ENCODE measurements at regions not wholly inside any gene's neighbourhood (a gene's known extent, or its start where the extent isn't known, plus 50 kb on each side); places are given as distances from the start of the nearest gene placed in this dataset.

GRCh38 chr4:156633847-156634246, 337.8 kb downstream of the PDGFC start:
- DNase-seq (ENCODE audit: low spot score, unreplicated experiment) = no peak
- no peaks in the 10 kb centered on the region for H3K36me3 Mint-ChIP-seq (ENCODE audit: insufficient read depth)
- H3K27ac Mint-ChIP-seq = no peak overlapping the region
- H3K4me3 Mint-ChIP-seq (ENCODE audit: low read depth) = no peak overlapping the region
- H3K4me1 Mint-ChIP-seq (ENCODE audit: low read depth) = no peaks in the 10 kb centered on the region
- H3K27me3 Mint-ChIP-seq = no peaks in the 10 kb centered on the region
- H3K9me3 Mint-ChIP-seq (ENCODE audit: low read depth) = peaks cover 11% of the 10 kb centered on the region
- no peak for TF ChIP-seq CTCF (IDR thresholded peaks at IDR 0.05; ENCODE audit: unreplicated experiment)

- peaks cover 18% of the 10 kb centered on the region for H3K9me3 Mint-ChIP-seq (ENCODE audit: low read depth)
- no peak for TF ChIP-seq CTCF (IDR thresholded peaks at IDR 0.05; ENCODE audit: unreplicated experiment)
- no peak overlapping the region for H3K4me3 Mint-ChIP-seq (ENCODE audit: low read depth)
- H3K27ac Mint-ChIP-seq = no peak overlapping the region
- DNase-seq (ENCODE audit: low spot score, unreplicated experiment) = no peak
- H3K27me3 Mint-ChIP-seq = no peaks in the 10 kb centered on the region
- H3K4me1 Mint-ChIP-seq (ENCODE audit: low read depth) = no peaks in the 10 kb centered on the region
- no peaks in the 10 kb centered on the region for H3K36me3 Mint-ChIP-seq (ENCODE audit: insufficient read depth)
These were observed 342.7 kb downstream of the PDGFC start for GRCh38 chr4:156628858-156629257.

- H3K36me3 Mint-ChIP-seq (ENCODE audit: insufficient read depth) = no peaks in the 10 kb centered on the region
- no peak for TF ChIP-seq CTCF (IDR thresholded peaks at IDR 0.05; ENCODE audit: unreplicated experiment)
These were observed 348.2 kb downstream of the PDGFC start for GRCh38 chr4:156623376-156623775.

GRCh38 chr4:156620786-156621185, 350.8 kb downstream of the PDGFC start:
- Mint-ChIP-seq H3K4me1 (ENCODE audit: low read depth) (no peaks in the 10 kb centered on the region), H3K9me3 (ENCODE audit: low read depth) (no peaks in the 10 kb centered on the region), H3K36me3 (ENCODE audit: insufficient read depth) (no peaks in the 10 kb centered on the region), H3K27me3 (no peaks in the 10 kb centered on the region), H3K27ac (no peak overlapping the region), H3K4me3 (ENCODE audit: low read depth) (no peak overlapping the region)
- DNase-seq (ENCODE audit: low spot score, unreplicated experiment) = no peak
- no peak for TF ChIP-seq CTCF (IDR thresholded peaks at IDR 0.05; ENCODE audit: unreplicated experiment)

More at GRCh38 chr4:156623376-156623775, 348.2 kb downstream of the PDGFC start:
- peaks cover 7% of the 10 kb centered on the region for H3K9me3 Mint-ChIP-seq (ENCODE audit: low read depth)
- no peak overlapping the region for H3K27ac Mint-ChIP-seq
- H3K4me3 Mint-ChIP-seq (ENCODE audit: low read depth) = no peak overlapping the region
- no peaks in the 10 kb centered on the region for H3K27me3 Mint-ChIP-seq
- no peak for DNase-seq (ENCODE audit: low spot score, unreplicated experiment)
- no peaks in the 10 kb centered on the region for H3K4me1 Mint-ChIP-seq (ENCODE audit: low read depth)

GRCh38 chr4:156619154-156619934, 352.3 kb downstream of the PDGFC start:
- Mint-ChIP-seq H3K4me3 (ENCODE audit: low read depth) (no peak overlapping the region), H3K9me3 (ENCODE audit: low read depth) (no peaks in the 10 kb centered on the region), H3K27me3 (no peaks in the 10 kb centered on the region), H3K27ac (no peak overlapping the region), H3K36me3 (ENCODE audit: insufficient read depth) (no peaks in the 10 kb centered on the region), H3K4me1 (ENCODE audit: low read depth) (no peaks in the 10 kb centered on the region)
- DNase-seq (ENCODE audit: low spot score, unreplicated experiment) = no peak
- no peak for TF ChIP-seq CTCF (IDR thresholded peaks at IDR 0.05; ENCODE audit: unreplicated experiment)

Data from progenitor cell of endocrine pancreas (in vitro differentiated cells).